DOHH2 (cell line): ENCODE measurements at regions not wholly inside any gene's neighbourhood (a gene's known extent, or its start where the extent isn't known, plus 50 kb on each side); places are given as distances from the start of the nearest gene placed in this dataset.

ENCODE experiments used
- CTCF ChIP-seq: fragments of 200-600 bp; sonication (generic); IDR thresholded peaks from one replicate; pipeline ENCODE4 v1.5.1; 2014; ENCODE audit warnings: antibody characterized with exemption, mild to moderate bottlenecking, low read depth, low read length; ENCODE audit not compliant: poor library complexity, severe bottlenecking
- EZH2phosphoT487 ChIP-seq: fragments of 200-600 bp; sonication (generic); IDR thresholded peaks from 2 replicates; pipeline ENCODE4 v1.6.1; 2017; ENCODE audit warnings: borderline replicate concordance, mild to moderate bottlenecking, antibody characterized with exemption, low read length, moderate library complexity, mixed read lengths

DNA sequence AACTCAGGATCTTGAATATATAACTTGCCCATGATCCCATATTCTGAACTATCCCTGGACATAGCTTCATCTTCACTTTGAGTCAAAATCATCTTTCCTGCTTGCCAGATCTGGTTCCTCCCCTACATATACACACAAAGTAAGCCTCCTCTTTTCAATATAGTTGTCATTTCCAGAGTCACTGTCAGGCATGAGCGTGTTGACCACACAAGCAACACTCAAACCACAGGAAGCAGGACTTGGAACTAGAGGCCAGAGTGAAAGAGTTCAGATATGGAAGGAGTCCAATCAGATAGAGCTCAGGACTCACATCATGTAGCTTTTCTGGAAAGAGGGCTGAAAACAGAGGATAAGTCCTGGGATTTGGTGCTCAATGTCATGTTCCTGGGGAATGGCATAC lies 1140.6 kb downstream of the BCL11B start:
- no peak for TF ChIP-seq CTCF
- no peak for TF ChIP-seq EZH2phosphoT487
